Gastrocnemius medialis (tissue), 4 donors: ENCODE measurements at regions not wholly inside any gene's neighbourhood (a gene's known extent, or its start where the extent isn't known, plus 50 kb on each side); places are given as distances from the start of the nearest gene placed in this dataset.

Experiments
- ATAC-seq, 2 donors: fragments of 150-250 bp; one replicate each; pipeline ENCODE4 v1.9.1; 2016
- DNase-seq, 2 donors: peaks; one replicate each; pipeline ENCODE4 v3.0.0-alpha.2; 2019
- H3K27ac ChIP-seq, 4 donors: fragments of 200-600 bp; sonication (generic); 1 replicate in 1 of 4; 2 replicates in 3 of 4; pipeline ENCODE4 v1.5.1; 2016 to 2018; ENCODE audit warnings: mild to moderate bottlenecking in 2 of 4, moderate library complexity in 1 of 4
- H3K27me3 ChIP-seq, 3 donors: fragments of 200-600 bp; sonication (generic) in 2 of 3; 1 replicate in 1 of 3; 2 replicates in 2 of 3; pipeline versions ENCODE4 v1.5.1 to v1.6.0; 2016 to 2019; ENCODE audit warnings: mild to moderate bottlenecking in 1 of 3, moderate library complexity in 1 of 3
- H3K36me3 ChIP-seq, 2 donors: fragments of 200-600 bp; sonication (generic) in 1 of 2; one replicate each; pipeline ENCODE4 v1.5.1; 2017 to 2018
- H3K4me1 ChIP-seq, 2 donors: fragments of 200-600 bp; sonication (generic) in 1 of 2; one replicate each; pipeline ENCODE4 v1.5.1; 2016 to 2017; ENCODE audit warnings: mild to moderate bottlenecking in 2 of 2
- H3K4me3 ChIP-seq, 4 donors: fragments of 200-600 bp; sonication (generic) in 3 of 4; 1 replicate in 1 of 4; 2 replicates in 3 of 4; pipeline ENCODE4 v1.5.1; 2016 to 2019; ENCODE audit warnings: mild to moderate bottlenecking in 2 of 4
- H3K9me3 ChIP-seq, 3 donors: fragments of 200-600 bp; sonication (generic) in 2 of 3; 1 replicate in 1 of 3; 2 replicates in 2 of 3; pipeline ENCODE4 v1.5.1; 2016 to 2019
- POLR2A ChIP-seq, 2 donors: fragments of 450-650 bp; IDR thresholded peaks; one replicate each; pipeline ENCODE4 v1.6.1; 2017; ENCODE audit warnings: antibody characterized with exemption in 2 of 2, mild to moderate bottlenecking in 2 of 2, moderate library complexity in 2 of 2
- in situ Hi-C, 4 donors: fragments of 200-750 bp; cut with MboI; loops; one replicate each; pipeline versions ENCODE4 v1.15.0 to v1.8.0; 2017; ENCODE audit warnings: low sequenced_read_pairs in 4 of 4
- intact Hi-C: fragments of 100-400 bp; cut with DNase I; formaldehyde crosslinking; loops from one replicate; pipeline ENCODE4 v1.15.1; 2023; ENCODE audit warnings: low total_unique reads
- TF ChIP-seq, protein P1 (sequence below), 5 experiments: fragments of 450-650 bp in 3 of 5; fragments of 200-600 bp in 2 of 5; sonication (generic) in 2 of 5; IDR thresholded peaks in 4 of 5; conservative IDR thresholded peaks in 1 of 5; 1 replicate in 4 of 5; 2 replicates in 1 of 5; pipeline ENCODE4 v1.5.1; 2016 to 2019; ENCODE audit warnings: antibody characterized with exemption in 5 of 5, mild to moderate bottlenecking in 3 of 5, moderate library complexity in 3 of 5

GRCh38 chr13:53749306-53749705 is 720.7 kb downstream of the OLFM4 start:
- ATAC-seq = no peak
- intact Hi-C loops = no loop called here
- Histone ChIP-seq H3K4me3 (no peak overlapping the region), H3K36me3 (no peaks in the 10 kb centered on the region), H3K27me3 (no peaks in the 10 kb centered on the region), H3K4me1 (no peaks in the 10 kb centered on the region), H3K27ac (no peak overlapping the region), H3K9me3 (no peaks in the 10 kb centered on the region)
- no peak for TF ChIP-seq POLR2A (IDR thresholded peaks at IDR 0.05)
- TF ChIP-seq, protein P1, sequence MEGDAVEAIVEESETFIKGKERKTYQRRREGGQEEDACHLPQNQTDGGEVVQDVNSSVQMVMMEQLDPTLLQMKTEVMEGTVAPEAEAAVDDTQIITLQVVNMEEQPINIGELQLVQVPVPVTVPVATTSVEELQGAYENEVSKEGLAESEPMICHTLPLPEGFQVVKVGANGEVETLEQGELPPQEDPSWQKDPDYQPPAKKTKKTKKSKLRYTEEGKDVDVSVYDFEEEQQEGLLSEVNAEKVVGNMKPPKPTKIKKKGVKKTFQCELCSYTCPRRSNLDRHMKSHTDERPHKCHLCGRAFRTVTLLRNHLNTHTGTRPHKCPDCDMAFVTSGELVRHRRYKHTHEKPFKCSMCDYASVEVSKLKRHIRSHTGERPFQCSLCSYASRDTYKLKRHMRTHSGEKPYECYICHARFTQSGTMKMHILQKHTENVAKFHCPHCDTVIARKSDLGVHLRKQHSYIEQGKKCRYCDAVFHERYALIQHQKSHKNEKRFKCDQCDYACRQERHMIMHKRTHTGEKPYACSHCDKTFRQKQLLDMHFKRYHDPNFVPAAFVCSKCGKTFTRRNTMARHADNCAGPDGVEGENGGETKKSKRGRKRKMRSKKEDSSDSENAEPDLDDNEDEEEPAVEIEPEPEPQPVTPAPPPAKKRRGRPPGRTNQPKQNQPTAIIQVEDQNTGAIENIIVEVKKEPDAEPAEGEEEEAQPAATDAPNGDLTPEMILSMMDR (IDR thresholded peaks at IDR 0.05 in 4 of 5, conservative IDR thresholded peaks at IDR 0.05 in 1 of 5) = no peak
- no peak for DNase-seq
- in situ Hi-C loops = no loop called here

DNA sequence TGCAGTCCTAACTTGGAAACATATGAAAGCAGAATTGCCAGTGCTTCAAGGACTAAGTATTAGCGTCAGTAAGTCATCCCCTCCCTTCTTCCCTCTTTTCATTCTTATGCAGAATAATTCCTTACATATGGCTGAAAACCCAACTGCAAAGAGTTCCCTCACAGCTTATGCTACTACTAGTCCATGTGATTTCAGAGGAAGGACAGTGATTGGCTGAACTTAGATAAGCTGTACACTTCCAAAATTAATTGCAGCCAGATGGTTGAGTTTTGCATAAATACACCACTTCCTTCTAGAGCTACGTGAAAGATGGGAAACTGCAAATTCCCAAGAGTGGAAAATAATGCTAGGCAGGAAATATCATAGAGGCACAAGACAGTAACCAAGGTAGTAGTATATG is 730.4 kb downstream of the OLFM4 start:
- H3K36me3 ChIP-seq = no peaks in the 10 kb centered on the region
- in situ Hi-C loops = no loop called here

GRCh38 chr13:53775807-53776206 is 747.2 kb downstream of the OLFM4 start:
- Histone ChIP-seq H3K27me3 (no peaks in the 10 kb centered on the region), H3K27ac (no peak overlapping the region), H3K36me3 (no peaks in the 10 kb centered on the region), H3K9me3 (no peaks in the 10 kb centered on the region), H3K4me3 (no peak overlapping the region), H3K4me1 (no peaks in the 10 kb centered on the region)
- intact Hi-C loops (no loop called here), in situ Hi-C loops (no loop called here)
- DNase-seq = no peak
- ATAC-seq = no peak
- TF ChIP-seq, protein P1 (IDR thresholded peaks at IDR 0.05 in 4 of 5, conservative IDR thresholded peaks at IDR 0.05 in 1 of 5) = no peak
- no peak for TF ChIP-seq POLR2A (IDR thresholded peaks at IDR 0.05)

More for the DNA sequence above, 730.4 kb downstream of the OLFM4 start:
- no peak for DNase-seq
- Histone ChIP-seq H3K27me3 (no peaks in the 10 kb centered on the region), H3K27ac (no peak overlapping the region), H3K4me1 (no peaks in the 10 kb centered on the region), H3K9me3 (no peaks in the 10 kb centered on the region), H3K4me3 (no peak overlapping the region)
- intact Hi-C loops = no loop called here
- no peak for TF ChIP-seq POLR2A (IDR thresholded peaks at IDR 0.05)
- TF ChIP-seq, protein P1 (IDR thresholded peaks at IDR 0.05 in 4 of 5, conservative IDR thresholded peaks at IDR 0.05 in 1 of 5) = no peak
- ATAC-seq = no peak

- intact Hi-C loops = no loop called here
- DNase-seq = no peak
- no peak for TF ChIP-seq POLR2A (IDR thresholded peaks at IDR 0.05)
- TF ChIP-seq, protein P1 (IDR thresholded peaks at IDR 0.05 in 4 of 5, conservative IDR thresholded peaks at IDR 0.05 in 1 of 5) = no peak
- Histone ChIP-seq H3K27ac (no peak overlapping the region), H3K9me3 (no peaks in the 10 kb centered on the region), H3K27me3 (no peaks in the 10 kb centered on the region), H3K4me1 (peaks cover 0 to 4% of the 10 kb centered on the region in 2 donors), H3K4me3 (no peak overlapping the region), H3K36me3 (no peaks in the 10 kb centered on the region)
- no peak for ATAC-seq
- in situ Hi-C loops = no loop called here
These were observed 750.3 kb downstream of the OLFM4 start for GRCh38 chr13:53778937-53779336.

DNA sequence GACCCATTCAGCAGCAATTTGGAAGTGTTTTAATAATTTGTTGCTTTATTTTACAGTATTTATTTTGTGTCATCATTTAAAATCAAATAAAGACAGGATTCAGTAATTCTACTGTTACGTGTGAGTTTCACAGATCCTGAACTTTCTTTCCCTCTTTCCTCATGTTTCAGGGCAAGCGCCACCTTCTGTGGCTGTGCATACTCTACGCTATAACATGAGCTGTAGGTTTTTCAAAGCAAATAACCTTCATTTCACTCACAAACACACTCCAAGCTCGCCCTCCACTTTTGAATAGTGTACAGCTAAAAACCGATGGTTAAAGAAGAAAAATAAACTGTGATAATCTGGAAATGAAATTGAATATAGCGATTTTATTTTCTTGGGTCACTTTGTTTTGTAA is 753.3 kb downstream of the OLFM4 start:
- intact Hi-C loops = no loop called here
- in situ Hi-C loops = no loop called here
- no peak for DNase-seq
- Histone ChIP-seq H3K36me3 (no peaks in the 10 kb centered on the region), H3K4me3 (no peak overlapping the region), H3K9me3 (no peaks in the 10 kb centered on the region), H3K27ac (no peak overlapping the region), H3K27me3 (no peaks in the 10 kb centered on the region), H3K4me1 (peaks cover 0 to 4% of the 10 kb centered on the region in 2 donors)
- no peak for ATAC-seq
- TF ChIP-seq, protein P1 (IDR thresholded peaks at IDR 0.05 in 4 of 5, conservative IDR thresholded peaks at IDR 0.05 in 1 of 5) = no peak
- no peak for TF ChIP-seq POLR2A (IDR thresholded peaks at IDR 0.05)
